Amniotic stem cell (primary cell): ENCODE measurements at regions not wholly inside any gene's neighbourhood (a gene's known extent, or its start where the extent isn't known, plus 50 kb on each side); places are given as distances from the start of the nearest gene placed in this dataset.

Experiments
- DNase-seq: peaks from one replicate; lab custom pipeline; 2025; lab: John Stamatoyannopoulos, UW

GRCh38 chr15:88315221-88315878 lies 58.8 kb upstream of the NTRK3 start:
- no peak for DNase-seq

- no peak for DNase-seq
Measured at GRCh38 chr15:88312941-88313579, 56.5 kb upstream of the NTRK3 start.

- DNase-seq: no peak
Measured at GRCh38 chr15:88309363-88309762, 52.8 kb upstream of the NTRK3 start.

DNA sequence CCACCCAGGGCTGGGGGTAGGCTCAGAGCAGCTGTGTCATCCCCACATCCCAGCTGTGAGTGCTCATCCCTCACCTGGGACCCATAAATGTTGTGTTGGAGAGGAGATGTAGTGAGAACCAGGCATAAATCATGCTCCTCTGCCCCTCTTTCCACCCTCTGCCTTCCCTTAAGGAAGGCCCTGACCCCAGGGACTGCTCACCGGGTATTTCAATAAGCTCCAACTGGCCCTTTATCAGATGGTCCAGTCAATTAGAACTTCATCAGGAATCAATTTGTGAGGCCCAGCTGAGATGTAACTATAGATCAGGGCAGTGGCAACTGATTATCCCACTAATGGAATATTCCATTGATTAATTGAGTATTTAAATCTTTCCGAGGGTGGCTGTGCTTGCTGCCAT lies 50.8 kb upstream of the NTRK3 start:
- no peak for DNase-seq
